IPS-15b (cell line): ENCODE measurements at regions not wholly inside any gene's neighbourhood (a gene's known extent, or its start where the extent isn't known, plus 50 kb on each side); places are given as distances from the start of the nearest gene placed in this dataset.

ENCODE experiments used
- H3K27me3 ChIP-seq: one replicate; pipeline ENCODE4 v1.6.1; 2013; ENCODE audit warnings: low read length; ENCODE audit not compliant: control insufficient read depth, insufficient read depth
- H3K36me3 ChIP-seq: one replicate; pipeline ENCODE4 v1.6.1; 2013; ENCODE audit warnings: low read length; ENCODE audit not compliant: control insufficient read depth, insufficient read depth
- H3K4me1 ChIP-seq: one replicate; pipeline ENCODE4 v1.6.1; 2013; ENCODE audit warnings: mild to moderate bottlenecking, low read length; ENCODE audit not compliant: control insufficient read depth, insufficient read depth
- H3K4me3 ChIP-seq: one replicate; pipeline ENCODE4 v1.5.1; 2013; ENCODE audit warnings: low read depth, low read length
- H3K9ac ChIP-seq: one replicate; pipeline ENCODE4 v1.6.1; 2013; ENCODE audit warnings: low read depth, mild to moderate bottlenecking, low read length
- H3K9me3 ChIP-seq: one replicate; pipeline ENCODE4 v1.6.1; 2013; ENCODE audit warnings: mild to moderate bottlenecking, low read length; ENCODE audit not compliant: control insufficient read depth, insufficient read depth

GRCh38 chr18:24990671-24991134, 361.3 kb downstream of the ZNF521 start:
- peaks cover 12% of the 10 kb centered on the region for H3K4me1 ChIP-seq
- no peaks in the 10 kb centered on the region for H3K9me3 ChIP-seq
- no peak overlapping the region for H3K9ac ChIP-seq
- H3K4me3 ChIP-seq, result no peak overlapping the region
- no peaks in the 10 kb centered on the region for H3K27me3 ChIP-seq
- H3K36me3 ChIP-seq, result no peaks in the 10 kb centered on the region

GRCh38 chr18:24991141-24992060, 360.6 kb downstream of the ZNF521 start:
- Histone ChIP-seq H3K4me3 (no peak overlapping the region), H3K27me3 (no peaks in the 10 kb centered on the region), H3K36me3 (no peaks in the 10 kb centered on the region), H3K4me1 (peaks cover 12% of the 10 kb centered on the region), H3K9ac (no peak overlapping the region), H3K9me3 (no peaks in the 10 kb centered on the region)

GRCh38 chr18:24992491-24992890, 359.5 kb downstream of the ZNF521 start:
- no peak overlapping the region for H3K9ac ChIP-seq
- no peaks in the 10 kb centered on the region for H3K27me3 ChIP-seq
- H3K9me3 ChIP-seq, result no peaks in the 10 kb centered on the region
- no peak overlapping the region for H3K4me3 ChIP-seq
- H3K36me3 ChIP-seq, result no peaks in the 10 kb centered on the region
- peaks cover 6% of the 10 kb centered on the region for H3K4me1 ChIP-seq

- no peaks in the 10 kb centered on the region for H3K27me3 ChIP-seq
- no peaks in the 10 kb centered on the region for H3K4me1 ChIP-seq
- no peak overlapping the region for H3K9ac ChIP-seq
- no peak overlapping the region for H3K4me3 ChIP-seq
- H3K9me3 ChIP-seq, result no peaks in the 10 kb centered on the region
- H3K36me3 ChIP-seq, result no peaks in the 10 kb centered on the region
Observed at GRCh38 chr18:24993628-24994027, 358.3 kb downstream of the ZNF521 start.

- Histone ChIP-seq H3K4me3 (no peak overlapping the region), H3K4me1 (no peaks in the 10 kb centered on the region), H3K36me3 (no peaks in the 10 kb centered on the region), H3K9ac (no peak overlapping the region), H3K9me3 (no peaks in the 10 kb centered on the region), H3K27me3 (no peaks in the 10 kb centered on the region)
Observed at GRCh38 chr18:24995056-24995455, 356.9 kb downstream of the ZNF521 start.

GRCh38 chr18:24995755-24996154, 356.2 kb downstream of the ZNF521 start:
- Histone ChIP-seq H3K27me3 (no peaks in the 10 kb centered on the region), H3K4me3 (no peak overlapping the region), H3K9me3 (no peaks in the 10 kb centered on the region), H3K4me1 (no peaks in the 10 kb centered on the region), H3K9ac (no peak overlapping the region), H3K36me3 (no peaks in the 10 kb centered on the region)

GRCh38 chr18:24999650-25000267, 352.2 kb downstream of the ZNF521 start:
- Histone ChIP-seq H3K4me3 (no peak overlapping the region), H3K36me3 (no peaks in the 10 kb centered on the region), H3K27me3 (no peaks in the 10 kb centered on the region), H3K9ac (no peak overlapping the region), H3K4me1 (no peaks in the 10 kb centered on the region), H3K9me3 (no peaks in the 10 kb centered on the region)

- no peaks in the 10 kb centered on the region for H3K27me3 ChIP-seq
- no peaks in the 10 kb centered on the region for H3K9me3 ChIP-seq
- no peak overlapping the region for H3K4me3 ChIP-seq
- no peaks in the 10 kb centered on the region for H3K4me1 ChIP-seq
- no peaks in the 10 kb centered on the region for H3K36me3 ChIP-seq
- no peak overlapping the region for H3K9ac ChIP-seq
Observed at GRCh38 chr18:25001803-25002202, 350.2 kb downstream of the ZNF521 start.

GRCh38 chr18:25005541-25006403, 346.2 kb downstream of the ZNF521 start:
- no peaks in the 10 kb centered on the region for H3K27me3 ChIP-seq
- no peaks in the 10 kb centered on the region for H3K9me3 ChIP-seq
- no peak overlapping the region for H3K4me3 ChIP-seq
- H3K9ac ChIP-seq, result no peak overlapping the region
- H3K4me1 ChIP-seq, result no peaks in the 10 kb centered on the region
- no peaks in the 10 kb centered on the region for H3K36me3 ChIP-seq

- Histone ChIP-seq H3K4me1 (no peaks in the 10 kb centered on the region), H3K4me3 (no peak overlapping the region), H3K9ac (no peak overlapping the region), H3K9me3 (no peaks in the 10 kb centered on the region), H3K27me3 (no peaks in the 10 kb centered on the region), H3K36me3 (no peaks in the 10 kb centered on the region)
Observed at GRCh38 chr18:25010623-25011374, 341.2 kb downstream of the ZNF521 start.
